ENCODE measurements at regions not wholly inside any gene's neighbourhood (a gene's known extent, or its start where the extent isn't known, plus 50 kb on each side); places are given as distances from the start of the nearest gene placed in this dataset.

- TF ChIP-seq CBX3 (IDR thresholded peaks at IDR 0.05; ENCODE audit: low read depth) (no peak), FOSL1 (IDR thresholded peaks at IDR 0.05; ENCODE audit: low read depth) (no peak), CTCF (IDR thresholded peaks at IDR 0.05 in 2 of 3, conservative IDR thresholded peaks at IDR 0.05 in 1 of 3; ENCODE audit: borderline replicate concordance in 1 of 3, insufficient read depth in 1 of 3, low read depth in 2 of 3, low read length in 2 of 3) (no peak)
These were observed 67.3 kb downstream of the LRRC30 start for GRCh38 chr18:7298149-7298548.

All from HCT116 (cell line).